ENCODE measurements at regions not wholly inside any gene's neighbourhood (a gene's known extent, or its start where the extent isn't known, plus 50 kb on each side); places are given as distances from the start of the nearest gene placed in this dataset.

DNA sequence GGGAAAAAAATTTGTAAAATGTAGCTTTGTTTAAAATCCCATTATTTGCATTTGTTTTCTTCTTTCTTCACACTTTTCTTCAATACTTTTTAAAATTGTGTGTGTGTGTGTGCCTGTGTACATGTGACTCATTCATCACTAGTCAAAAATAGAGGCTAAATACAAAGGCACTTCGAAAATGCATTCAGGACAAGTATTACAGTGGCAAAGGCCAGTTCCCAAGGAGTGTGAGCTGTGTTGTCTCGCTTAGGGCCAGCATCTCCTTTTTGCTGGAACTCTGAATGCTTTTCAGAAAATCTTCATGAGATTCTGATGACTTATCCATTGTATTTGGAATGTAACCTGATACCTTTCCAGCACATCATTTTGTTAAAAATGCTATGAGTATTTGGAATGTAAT, 288.5 kb upstream of the CNR1 start:
- TF ChIP-seq POLR2A (IDR thresholded peaks at IDR 0.05) = no peak
- no peak for TF ChIP-seq CTCF (IDR thresholded peaks at IDR 0.05)

All from thyroid gland (tissue), 4 donors.